Endothelial cell of umbilical vein (primary cell): ENCODE measurements at regions not wholly inside any gene's neighbourhood (a gene's known extent, or its start where the extent isn't known, plus 50 kb on each side); places are given as distances from the start of the nearest gene placed in this dataset.

Experiments
- CTCF ChIP-seq, 2 donors: IDR thresholded peaks; 1 replicate in 1 of 2; 2 replicates in 1 of 2; pipeline ENCODE4 v1.5.1; 2011; ENCODE audit warnings: low read length in 2 of 2, mild to moderate bottlenecking in 2 of 2, moderate library complexity in 2 of 2, control low read depth in 1 of 2, inconsistent platforms in 1 of 2, low read depth in 1 of 2; ENCODE audit not compliant: insufficient read depth in 1 of 2; ENCODE audit errors: extremely low read depth in 1 of 2
- EZH2 ChIP-seq: IDR thresholded peaks from 2 replicates; pipeline ENCODE4 v1.6.1; 2012; ENCODE audit warnings: borderline replicate concordance, low read depth, mild to moderate bottlenecking, moderate library complexity, low read length, inconsistent platforms; ENCODE audit not compliant: severe bottlenecking
- MAX ChIP-seq: IDR thresholded peaks from 2 replicates; pipeline ENCODE4 v1.6.1; 2011; ENCODE audit not compliant: insufficient read depth, insufficient read length
- POLR2AphosphoS5 ChIP-seq: IDR thresholded peaks from 2 replicates; pipeline ENCODE4 v1.6.1; 2012; ENCODE audit warnings: low read depth, mild to moderate bottlenecking, control low read depth, low read length, moderate library complexity; ENCODE audit not compliant: insufficient read depth

- TF ChIP-seq MAX (no peak), EZH2 (no peak), CTCF (IDR thresholded peaks at IDR 0.05; ENCODE audit: extremely low read depth in 1 of 2, insufficient read depth in 1 of 2, low read depth in 1 of 2, low read length in 2 of 2) (no peak), POLR2AphosphoS5 (no peak)
Measured at GRCh38 chr5:25412116-25412661, 767.4 kb upstream of the CDH10 start.
